Nephron progenitor cell (in vitro differentiated cells): ENCODE measurements at regions not wholly inside any gene's neighbourhood (a gene's known extent, or its start where the extent isn't known, plus 50 kb on each side); places are given as distances from the start of the nearest gene placed in this dataset.

Source experiments
- DNase-seq: peaks from one replicate; pipeline ENCODE4 v3.0.0; 2021
- H3K27ac Mint-ChIP-seq: 2 replicates; pipeline ENCODE4 v1.8.0; 2021; ENCODE audit warnings: mild to moderate bottlenecking, moderate library complexity, mixed read lengths
- H3K27me3 Mint-ChIP-seq: 2 replicates; pipeline ENCODE4 v1.8.0; 2021; ENCODE audit warnings: mild to moderate bottlenecking, low read depth, mixed read lengths; ENCODE audit not compliant: poor library complexity
- H3K36me3 Mint-ChIP-seq: 2 replicates; pipeline ENCODE4 v1.8.0; 2021; ENCODE audit warnings: low read depth, mixed read lengths
- H3K4me1 Mint-ChIP-seq: 2 replicates; pipeline ENCODE4 v1.8.0; 2021; ENCODE audit warnings: mixed read lengths
- H3K4me3 Mint-ChIP-seq: 2 replicates; pipeline ENCODE4 v1.8.0; 2021; ENCODE audit warnings: mild to moderate bottlenecking, moderate library complexity, mixed read lengths
- H3K9me3 Mint-ChIP-seq: 2 replicates; pipeline ENCODE4 v1.8.0; 2021; ENCODE audit warnings: mild to moderate bottlenecking, moderate library complexity, mixed read lengths
- CTCF ChIP-seq: fragments of 200-600 bp; sonication (generic); IDR thresholded peaks from 2 replicates; pipeline ENCODE4 v1.5.0; 2021; ENCODE audit warnings: antibody characterized with exemption

GRCh38 chr4:22941688-22942375 lies 249.1 kb downstream of the GBA3 start:
- H3K9me3 Mint-ChIP-seq: no peaks in the 10 kb centered on the region
- no peaks in the 10 kb centered on the region for H3K27me3 Mint-ChIP-seq
- H3K36me3 Mint-ChIP-seq: no peaks in the 10 kb centered on the region
- no peak for DNase-seq
- peaks cover 11% of the 10 kb centered on the region for H3K4me1 Mint-ChIP-seq
- H3K27ac Mint-ChIP-seq: no peak overlapping the region
- H3K4me3 Mint-ChIP-seq: no peak overlapping the region
- no peak for TF ChIP-seq CTCF

GRCh38 chr4:22932326-22932725 lies 239.6 kb downstream of the GBA3 start:
- Mint-ChIP-seq H3K9me3 (peaks cover 4% of the 10 kb centered on the region), H3K4me3 (no peak overlapping the region), H3K27me3 (peaks cover 4% of the 10 kb centered on the region), H3K36me3 (peaks cover 4% of the 10 kb centered on the region), H3K27ac (no peak overlapping the region), H3K4me1 (no peaks in the 10 kb centered on the region)
- no peak for DNase-seq
- no peak for TF ChIP-seq CTCF

- TF ChIP-seq CTCF: no peak
Measured at GRCh38 chr4:22922426-22922825, 229.7 kb downstream of the GBA3 start.

GRCh38 chr4:22921936-22922335 lies 229.2 kb downstream of the GBA3 start:
- H3K36me3 Mint-ChIP-seq: peaks cover 6% of the 10 kb centered on the region
- H3K4me1 Mint-ChIP-seq: no peaks in the 10 kb centered on the region
- TF ChIP-seq CTCF: no peak
- H3K9me3 Mint-ChIP-seq: peaks cover 8% of the 10 kb centered on the region
- H3K27ac Mint-ChIP-seq: no peak overlapping the region
- no peak overlapping the region for H3K4me3 Mint-ChIP-seq
- DNase-seq: no peak
- peaks cover 5% of the 10 kb centered on the region for H3K27me3 Mint-ChIP-seq

More at GRCh38 chr4:22922426-22922825, 229.7 kb downstream of the GBA3 start:
- DNase-seq: no peak
- Mint-ChIP-seq H3K4me3 (no peak overlapping the region), H3K9me3 (peaks cover 8% of the 10 kb centered on the region), H3K27ac (no peak overlapping the region), H3K27me3 (peaks cover under 1% of the 10 kb centered on the region), H3K4me1 (no peaks in the 10 kb centered on the region), H3K36me3 (peaks cover 6% of the 10 kb centered on the region)

GRCh38 chr4:22911285-22911684 lies 218.5 kb downstream of the GBA3 start:
- Mint-ChIP-seq H3K27ac (no peak overlapping the region), H3K9me3 (peaks cover 4% of the 10 kb centered on the region), H3K4me3 (no peak overlapping the region), H3K4me1 (no peaks in the 10 kb centered on the region), H3K36me3 (no peaks in the 10 kb centered on the region), H3K27me3 (peaks cover 6% of the 10 kb centered on the region)
- TF ChIP-seq CTCF: no peak
- DNase-seq: no peak

GRCh38 chr4:22910200-22910599 lies 217.5 kb downstream of the GBA3 start:
- TF ChIP-seq CTCF: no peak
- H3K4me3 Mint-ChIP-seq: no peak overlapping the region

More at GRCh38 chr4:22910200-22910599, 217.5 kb downstream of the GBA3 start:
- H3K36me3 Mint-ChIP-seq: no peaks in the 10 kb centered on the region
- H3K4me1 Mint-ChIP-seq: no peaks in the 10 kb centered on the region
- H3K27me3 Mint-ChIP-seq: peaks cover 6% of the 10 kb centered on the region
- peaks cover 4% of the 10 kb centered on the region for H3K9me3 Mint-ChIP-seq
- peak overlapping the region; percentile 2 for H3K27ac Mint-ChIP-seq
- no peak for DNase-seq
